HFFc6 (cell line): ENCODE measurements at regions not wholly inside any gene's neighbourhood (a gene's known extent, or its start where the extent isn't known, plus 50 kb on each side); places are given as distances from the start of the nearest gene placed in this dataset.

ENCODE experiments used
- DNase-seq: peaks from one replicate; pipeline ENCODE4 v3.0.0-alpha.2; 2018
- H3K27ac Mint-ChIP-seq: 2 replicates; pipeline ENCODE4 v1.8.0; 2020; ENCODE audit warnings: mild to moderate bottlenecking, mixed read lengths
- H3K27me3 Mint-ChIP-seq: 2 replicates; pipeline ENCODE4 v1.8.0; 2021; ENCODE audit warnings: mild to moderate bottlenecking, moderate library complexity, mixed read lengths; ENCODE audit not compliant: insufficient read depth
- H3K36me3 Mint-ChIP-seq: 2 replicates; pipeline ENCODE4 v1.8.0; 2021; ENCODE audit warnings: low read depth, mixed read lengths
- H3K4me1 Mint-ChIP-seq: 2 replicates; pipeline ENCODE4 v1.8.0; 2020; ENCODE audit warnings: low read depth, mixed read lengths
- H3K4me3 Mint-ChIP-seq: 2 replicates; pipeline ENCODE4 v1.8.0; 2020; ENCODE audit warnings: mild to moderate bottlenecking, moderate library complexity, mixed read lengths
- H3K9me3 Mint-ChIP-seq: 2 replicates; pipeline ENCODE4 v1.8.0; 2020; ENCODE audit warnings: mild to moderate bottlenecking, mixed read lengths
- CTCF ChIP-seq: fragments of 200-600 bp; sonication (generic); IDR thresholded peaks from 2 replicates; pipeline ENCODE4 v1.5.0; 2021; ENCODE audit warnings: antibody characterized with exemption, mild to moderate bottlenecking

GRCh38 chr2:238727585-238728329 is 120.1 kb upstream of the TWIST2 start:
- H3K36me3 Mint-ChIP-seq, result peaks cover 5% of the 10 kb centered on the region; the same call in 1 of the 2 replicates
- H3K9me3 Mint-ChIP-seq, result no peaks in the 10 kb centered on the region; the same call in 1 of the 2 replicates
- H3K27ac Mint-ChIP-seq, result peak overlapping the region; percentile 99
- no peak for TF ChIP-seq CTCF
- peaks cover 2% of the 10 kb centered on the region for H3K27me3 Mint-ChIP-seq
- H3K4me1 Mint-ChIP-seq, result peaks cover 44% of the 10 kb centered on the region
- H3K4me3 Mint-ChIP-seq, result peak overlapping the region; percentile 68
- DNase-seq, result peak; percentile 96

GRCh38 chr2:238728330-238729260 is 119.3 kb upstream of the TWIST2 start:
- peaks cover 44% of the 10 kb centered on the region for H3K4me1 Mint-ChIP-seq
- H3K27ac Mint-ChIP-seq, result peak overlapping the region; percentile 99
- no peaks in the 10 kb centered on the region; the same call in 1 of the 2 replicates for H3K9me3 Mint-ChIP-seq
- peaks cover 5% of the 10 kb centered on the region; the same call in 1 of the 2 replicates for H3K36me3 Mint-ChIP-seq
- DNase-seq, result peak; percentile 98
- peaks cover 2% of the 10 kb centered on the region; the same call in 1 of the 2 replicates for H3K27me3 Mint-ChIP-seq
- H3K4me3 Mint-ChIP-seq, result peak overlapping the region; percentile 68
- TF ChIP-seq CTCF, result no peak

GRCh38 chr2:238729261-238729935 is 118.5 kb upstream of the TWIST2 start:
- TF ChIP-seq CTCF, result no peak
- Mint-ChIP-seq H3K4me3 (peak overlapping the region; percentile 68), H3K9me3 (no peaks in the 10 kb centered on the region; the same call in 1 of the 2 replicates), H3K4me1 (peaks cover 44% of the 10 kb centered on the region), H3K27ac (peak overlapping the region; percentile 99), H3K36me3 (peaks cover 5% of the 10 kb centered on the region; the same call in 1 of the 2 replicates), H3K27me3 (peaks cover 2% of the 10 kb centered on the region; the same call in 1 of the 2 replicates)
- no peak for DNase-seq

- peak overlapping the region; percentile 99 for H3K27ac Mint-ChIP-seq
- no peaks in the 10 kb centered on the region; the same call in 1 of the 2 replicates for H3K9me3 Mint-ChIP-seq
- peak overlapping the region; percentile 9; the same call in 1 of the 2 replicates for H3K4me3 Mint-ChIP-seq
- peaks cover 44% of the 10 kb centered on the region for H3K4me1 Mint-ChIP-seq
- H3K27me3 Mint-ChIP-seq, result peaks cover 2% of the 10 kb centered on the region; the same call in 1 of the 2 replicates
- no peak for TF ChIP-seq CTCF
- peaks cover 5% of the 10 kb centered on the region; the same call in 1 of the 2 replicates for H3K36me3 Mint-ChIP-seq
- no peak for DNase-seq
These were observed 117.8 kb upstream of the TWIST2 start for GRCh38 chr2:238730001-238730669.

- Mint-ChIP-seq H3K4me3 (no peak overlapping the region), H3K27ac (no peak overlapping the region), H3K27me3 (peaks cover 5% of the 10 kb centered on the region), H3K4me1 (peaks cover 43% of the 10 kb centered on the region), H3K36me3 (peaks cover 4% of the 10 kb centered on the region; the same call in 1 of the 2 replicates), H3K9me3 (no peaks in the 10 kb centered on the region)
- TF ChIP-seq CTCF, result no peak
- no peak for DNase-seq
These were observed 117.0 kb upstream of the TWIST2 start for GRCh38 chr2:238730881-238731280.
